ENCODE measurements at regions not wholly inside any gene's neighbourhood (a gene's known extent, or its start where the extent isn't known, plus 50 kb on each side); places are given as distances from the start of the nearest gene placed in this dataset.

DNA sequence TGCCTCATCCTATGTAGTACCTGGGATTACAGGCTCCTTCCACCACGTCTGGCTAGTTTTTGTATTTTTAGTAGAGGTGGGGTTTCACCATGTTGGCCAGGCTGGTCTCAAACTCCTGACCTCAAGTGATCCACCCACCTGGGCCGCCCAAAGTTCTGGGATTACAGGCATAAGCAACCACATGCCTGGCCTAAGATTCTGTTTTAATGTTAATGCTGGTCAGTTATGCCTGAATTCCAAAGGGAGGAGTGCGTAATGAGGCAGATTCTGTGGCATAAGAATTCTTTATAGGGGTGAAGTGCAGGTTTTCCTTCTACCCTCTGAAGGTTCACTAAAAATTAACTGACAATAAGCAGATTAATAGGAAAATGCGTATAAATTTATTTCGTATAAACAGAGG lies 1343.8 kb upstream of the LRRTM1 start:
- TF ChIP-seq CTCF (IDR thresholded peaks at IDR 0.05; ENCODE audit: control extremely low read depth, extremely low read depth): no peak
- WGBS, 2 donors: 81 to 85% methylated on average over 5 of the region's 5 CpGs
- Histone ChIP-seq H3K4me3 (no peak overlapping the region), H3K36me3 (ENCODE audit: control insufficient read depth in 4 of 4, insufficient read depth in 4 of 4, low read length in 4 of 4) (no peaks in the 10 kb centered on the region), H3K27me3 (ENCODE audit: control insufficient read depth in 3 of 3, insufficient read depth in 3 of 3, low read length in 2 of 3) (no peaks in the 10 kb centered on the region), H3K4me1 (ENCODE audit: control insufficient read depth in 5 of 5, insufficient read depth in 5 of 5, low read length in 5 of 5) (no peaks in the 10 kb centered on the region), H3K27ac (ENCODE audit: low read depth in 1 of 2, low read length in 1 of 2) (no peak overlapping the region), H3K9ac (ENCODE audit: insufficient read depth in 1 of 2, low read length in 2 of 2) (no peak overlapping the region), H3K9me3 (ENCODE audit: control insufficient read depth in 4 of 4, insufficient read depth in 3 of 4, low read length in 3 of 4) (no peaks in the 10 kb centered on the region)
- DNase-seq: no peak
- no peak for ATAC-seq (ENCODE audit: insufficient read depth, low FRiP score)

DNA sequence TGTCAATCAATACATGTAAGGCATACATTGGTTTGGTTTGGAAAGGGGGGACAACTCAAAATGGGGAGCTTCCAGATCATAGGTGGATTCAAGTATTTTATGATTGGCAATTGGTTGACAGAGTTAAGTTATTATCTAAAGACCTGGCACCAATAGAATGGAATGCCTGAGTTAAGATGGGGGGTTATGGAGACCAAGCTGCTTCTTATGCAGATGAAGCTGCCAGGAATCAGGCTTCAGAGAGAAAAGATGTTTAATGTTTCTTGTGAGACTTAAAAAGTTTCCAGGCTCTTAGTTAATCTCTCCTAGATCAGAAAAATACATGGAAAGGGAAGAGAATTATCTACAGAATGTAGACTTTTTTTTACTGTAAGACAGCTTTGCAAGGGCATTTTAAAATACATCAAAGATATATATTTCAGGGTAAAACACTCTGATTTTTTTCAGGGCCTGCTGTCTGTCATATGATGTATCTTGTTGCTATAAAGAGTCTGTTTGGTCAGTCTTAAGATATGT lies 1343.2 kb upstream of the LRRTM1 start:
- Histone ChIP-seq H3K27me3 (ENCODE audit: control insufficient read depth in 3 of 3, insufficient read depth in 3 of 3, low read length in 2 of 3) (no peaks in the 10 kb centered on the region), H3K27ac (ENCODE audit: low read depth in 1 of 2, low read length in 1 of 2) (no peak overlapping the region), H3K9me3 (ENCODE audit: control insufficient read depth in 4 of 4, insufficient read depth in 3 of 4, low read length in 3 of 4) (no peaks in the 10 kb centered on the region), H3K36me3 (ENCODE audit: control insufficient read depth in 4 of 4, insufficient read depth in 4 of 4, low read length in 4 of 4) (no peaks in the 10 kb centered on the region), H3K9ac (ENCODE audit: insufficient read depth in 1 of 2, low read length in 2 of 2) (no peak overlapping the region), H3K4me1 (ENCODE audit: control insufficient read depth in 5 of 5, insufficient read depth in 5 of 5, low read length in 5 of 5) (no peaks in the 10 kb centered on the region), H3K4me3 (no peak overlapping the region)
- TF ChIP-seq CTCF (IDR thresholded peaks at IDR 0.05; ENCODE audit: control extremely low read depth, extremely low read depth): no peak
- no peak for DNase-seq
- no peak for ATAC-seq (ENCODE audit: insufficient read depth, low FRiP score)

GRCh38 chr2:81645745-81646301 lies 1341.3 kb upstream of the LRRTM1 start:
- Histone ChIP-seq H3K4me3 (no peak overlapping the region), H3K27me3 (ENCODE audit: control insufficient read depth in 3 of 3, insufficient read depth in 3 of 3, low read length in 2 of 3) (no peaks in the 10 kb centered on the region), H3K27ac (ENCODE audit: low read depth in 1 of 2, low read length in 1 of 2) (no peak overlapping the region), H3K4me1 (ENCODE audit: control insufficient read depth in 5 of 5, insufficient read depth in 5 of 5, low read length in 5 of 5) (no peaks in the 10 kb centered on the region), H3K9me3 (ENCODE audit: control insufficient read depth in 4 of 4, insufficient read depth in 3 of 4, low read length in 3 of 4) (no peaks in the 10 kb centered on the region), H3K9ac (ENCODE audit: insufficient read depth in 1 of 2, low read length in 2 of 2) (no peak overlapping the region), H3K36me3 (ENCODE audit: control insufficient read depth in 4 of 4, insufficient read depth in 4 of 4, low read length in 4 of 4) (no peaks in the 10 kb centered on the region)
- ATAC-seq (ENCODE audit: insufficient read depth, low FRiP score) (no peak), DNase-seq (no peak)
- no peak for TF ChIP-seq CTCF (IDR thresholded peaks at IDR 0.05; ENCODE audit: control extremely low read depth, extremely low read depth)
- 8 to 39% methylated on average over 2 of the region's 2 CpGs for WGBS, 2 donors

- Histone ChIP-seq H3K27me3 (ENCODE audit: control insufficient read depth in 3 of 3, insufficient read depth in 3 of 3, low read length in 2 of 3) (no peaks in the 10 kb centered on the region), H3K4me1 (ENCODE audit: control insufficient read depth in 5 of 5, insufficient read depth in 5 of 5, low read length in 5 of 5) (no peaks in the 10 kb centered on the region), H3K36me3 (ENCODE audit: control insufficient read depth in 4 of 4, insufficient read depth in 4 of 4, low read length in 4 of 4) (no peaks in the 10 kb centered on the region), H3K4me3 (no peak overlapping the region), H3K9me3 (ENCODE audit: control insufficient read depth in 4 of 4, insufficient read depth in 3 of 4, low read length in 3 of 4) (no peaks in the 10 kb centered on the region), H3K27ac (ENCODE audit: low read depth in 1 of 2, low read length in 1 of 2) (no peak overlapping the region), H3K9ac (ENCODE audit: insufficient read depth in 1 of 2, low read length in 2 of 2) (no peak overlapping the region)
- no peak for DNase-seq
- no peak for TF ChIP-seq CTCF (IDR thresholded peaks at IDR 0.05; ENCODE audit: control extremely low read depth, extremely low read depth)
- no peak for ATAC-seq (ENCODE audit: insufficient read depth, low FRiP score)
- 45 to 55% methylated on average over 1 of the region's 1 CpG for WGBS, 2 donors
These were observed 1339.6 kb upstream of the LRRTM1 start for GRCh38 chr2:81644189-81644588.
